AG09319 (cell line): ENCODE measurements at regions not wholly inside any gene's neighbourhood (a gene's known extent, or its start where the extent isn't known, plus 50 kb on each side); places are given as distances from the start of the nearest gene placed in this dataset.
A peak's percentile ranks its signal among the peaks of the same experiment; 100 is the strongest.

Experiments
- DNase-seq: peaks from one replicate; pipeline ENCODE4 v3.0.0-alpha.2; 2010; ENCODE audit warnings: low read depth; ENCODE audit errors: extremely low read depth
- TF ChIP-seq, protein P1 (sequence below): IDR thresholded peaks from 2 replicates; pipeline ENCODE4 v1.5.1; 2011; ENCODE audit warnings: low read depth, mild to moderate bottlenecking, inconsistent platforms, low read length, moderate library complexity

DNA sequence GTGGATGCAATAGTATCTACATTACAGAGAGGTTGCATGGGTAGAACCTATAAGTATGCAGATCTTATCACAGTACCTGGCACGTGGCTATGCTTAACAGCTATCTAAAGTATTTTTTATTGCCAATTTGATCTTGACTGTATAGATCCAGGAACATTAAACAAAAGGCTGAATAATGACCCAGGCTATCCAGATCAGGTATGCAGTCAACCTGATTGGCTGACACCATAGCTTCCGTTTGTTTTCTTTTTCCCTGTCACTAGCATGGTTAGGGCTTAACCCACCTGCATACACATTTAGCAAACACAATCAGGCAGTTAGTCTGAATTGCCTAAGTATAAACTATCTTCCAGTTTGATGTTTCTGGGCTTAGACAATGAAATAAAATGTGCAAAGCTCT lies 264.9 kb upstream of the PLXNA2 start:
- DNase-seq = no peak
- TF ChIP-seq, protein P1, sequence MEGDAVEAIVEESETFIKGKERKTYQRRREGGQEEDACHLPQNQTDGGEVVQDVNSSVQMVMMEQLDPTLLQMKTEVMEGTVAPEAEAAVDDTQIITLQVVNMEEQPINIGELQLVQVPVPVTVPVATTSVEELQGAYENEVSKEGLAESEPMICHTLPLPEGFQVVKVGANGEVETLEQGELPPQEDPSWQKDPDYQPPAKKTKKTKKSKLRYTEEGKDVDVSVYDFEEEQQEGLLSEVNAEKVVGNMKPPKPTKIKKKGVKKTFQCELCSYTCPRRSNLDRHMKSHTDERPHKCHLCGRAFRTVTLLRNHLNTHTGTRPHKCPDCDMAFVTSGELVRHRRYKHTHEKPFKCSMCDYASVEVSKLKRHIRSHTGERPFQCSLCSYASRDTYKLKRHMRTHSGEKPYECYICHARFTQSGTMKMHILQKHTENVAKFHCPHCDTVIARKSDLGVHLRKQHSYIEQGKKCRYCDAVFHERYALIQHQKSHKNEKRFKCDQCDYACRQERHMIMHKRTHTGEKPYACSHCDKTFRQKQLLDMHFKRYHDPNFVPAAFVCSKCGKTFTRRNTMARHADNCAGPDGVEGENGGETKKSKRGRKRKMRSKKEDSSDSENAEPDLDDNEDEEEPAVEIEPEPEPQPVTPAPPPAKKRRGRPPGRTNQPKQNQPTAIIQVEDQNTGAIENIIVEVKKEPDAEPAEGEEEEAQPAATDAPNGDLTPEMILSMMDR = no peak

DNA sequence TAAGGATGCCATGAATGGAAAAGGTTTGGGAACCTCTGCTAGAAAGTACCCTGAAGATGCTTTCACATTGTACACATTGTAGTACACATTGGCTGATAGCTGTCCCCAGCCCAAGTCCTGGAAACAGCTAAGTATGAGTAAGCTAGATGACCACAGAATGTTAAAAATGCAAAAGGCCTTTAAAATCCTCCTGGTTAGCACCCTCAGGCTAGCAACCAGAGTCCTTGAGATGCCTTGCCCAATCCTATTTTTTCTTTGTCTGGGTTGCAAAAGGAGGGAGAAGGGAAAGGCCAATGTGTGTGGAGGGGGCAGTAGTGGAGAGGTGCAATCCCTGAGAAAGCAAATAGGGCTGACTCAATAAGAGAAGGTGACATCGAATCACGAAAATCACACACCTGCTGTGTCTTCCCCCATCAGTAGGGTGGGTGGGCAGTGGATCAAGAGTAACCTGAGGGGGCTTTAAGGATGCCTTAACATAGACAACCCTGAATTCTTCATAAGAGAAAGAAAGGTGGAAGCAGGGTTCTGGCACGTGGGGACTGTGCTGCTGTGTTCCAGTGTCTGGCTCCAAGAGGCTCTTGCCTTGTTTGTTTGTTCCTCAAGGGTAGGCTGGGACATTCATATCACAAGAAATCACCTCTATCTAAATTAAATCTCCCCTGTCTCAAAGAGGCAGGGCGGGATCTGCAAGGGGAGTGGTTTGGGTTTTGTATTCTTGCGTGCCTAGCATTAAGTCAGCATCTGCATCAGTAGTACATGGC lies 266.2 kb upstream of the PLXNA2 start:
- peak; percentile 23 for DNase-seq

DNA sequence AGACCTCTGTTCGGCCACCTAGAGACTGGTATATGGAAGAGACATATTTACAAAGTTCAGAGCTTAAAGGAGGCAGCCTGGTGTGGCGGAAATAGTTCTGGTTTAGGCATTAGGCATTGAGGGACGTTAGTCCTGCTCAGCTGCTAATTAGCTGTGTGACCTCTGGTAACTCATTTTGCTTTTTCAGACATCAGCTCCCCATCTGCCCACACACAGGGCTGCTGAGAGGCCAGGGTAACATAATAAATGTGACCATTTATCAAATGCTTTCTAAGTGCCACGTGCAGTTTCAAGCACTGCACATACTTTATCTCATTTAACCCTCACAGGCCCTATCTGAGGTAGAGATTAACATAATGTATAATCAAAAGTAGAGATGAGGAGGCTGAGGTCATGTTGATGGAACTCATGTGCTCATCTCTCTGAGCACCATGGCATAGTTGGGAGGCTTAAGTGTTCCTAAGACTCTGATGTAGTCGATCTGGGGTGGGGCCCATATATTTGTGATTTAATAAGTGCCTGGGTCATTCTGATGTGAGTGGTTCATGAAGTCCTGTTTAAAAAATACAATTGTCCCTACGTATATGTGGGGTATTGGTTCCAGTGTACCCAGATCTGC lies 267.2 kb upstream of the PLXNA2 start:
- TF ChIP-seq, protein P1 = no peak
- no peak for DNase-seq

More for the DNA sequence above, 266.2 kb upstream of the PLXNA2 start:
- TF ChIP-seq, protein P1 = no peak

DNA sequence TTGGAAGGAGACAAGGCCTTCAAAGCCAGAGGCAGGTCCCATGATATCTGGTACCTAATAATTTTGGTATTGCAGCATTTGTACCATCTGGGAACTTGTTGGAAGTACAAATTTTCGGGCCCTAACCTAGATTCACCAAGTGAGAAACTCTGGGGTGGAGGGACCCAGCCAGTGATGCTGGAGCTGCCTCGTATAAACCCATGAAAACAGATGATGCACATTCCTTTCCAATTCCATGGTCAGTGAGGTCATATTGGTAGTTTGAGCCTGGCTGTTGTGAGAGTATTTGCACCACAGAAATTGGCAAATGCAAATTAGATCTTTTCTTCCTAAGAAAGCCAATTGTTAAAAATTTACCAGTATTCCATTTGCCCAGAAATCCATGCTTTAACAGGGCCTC lies 269.6 kb upstream of the PLXNA2 start:
- DNase-seq = no peak
- TF ChIP-seq, protein P1 = no peak

DNA sequence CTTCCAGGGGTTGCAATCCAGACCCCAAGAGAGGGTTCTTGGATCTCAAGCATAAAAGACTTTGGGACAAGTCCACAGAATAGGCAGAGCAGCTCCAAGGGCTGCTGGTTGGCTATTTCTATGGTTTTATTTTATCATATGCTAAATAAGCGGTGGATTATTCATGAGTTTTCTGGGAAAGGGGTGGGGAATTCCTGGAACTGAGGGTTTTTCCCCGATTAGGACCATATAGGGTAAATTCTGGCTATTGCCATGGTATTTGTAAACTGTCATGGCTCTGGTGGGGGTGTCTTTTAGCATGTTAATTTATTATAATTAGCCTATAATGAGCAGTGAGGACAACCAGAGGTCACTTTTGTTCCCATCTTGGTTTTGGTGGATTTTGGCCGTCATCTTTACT lies 270.9 kb upstream of the PLXNA2 start:
- no peak for DNase-seq
- TF ChIP-seq, protein P1 = no peak

DNA sequence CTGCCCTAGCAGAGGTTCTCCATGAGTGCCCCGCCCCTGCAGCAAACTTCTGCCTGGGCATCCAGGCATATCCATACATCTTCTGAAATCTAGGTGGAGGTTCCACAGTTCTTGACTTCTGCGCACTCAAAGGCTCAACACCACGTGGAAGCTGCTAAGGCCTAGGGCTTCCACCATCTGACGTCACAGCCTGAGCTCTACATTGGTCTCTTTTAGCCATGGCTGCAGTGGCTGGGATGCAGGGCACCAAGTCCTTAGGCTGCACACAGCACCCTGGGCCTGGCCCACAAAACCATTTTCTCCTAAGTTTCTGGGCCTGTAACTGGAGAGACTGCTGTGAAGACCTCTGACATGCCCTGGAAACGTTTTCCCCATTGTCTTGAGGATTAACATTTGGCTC lies 272.6 kb upstream of the PLXNA2 start:
- TF ChIP-seq, protein P1 = no peak
- no peak for DNase-seq

DNA sequence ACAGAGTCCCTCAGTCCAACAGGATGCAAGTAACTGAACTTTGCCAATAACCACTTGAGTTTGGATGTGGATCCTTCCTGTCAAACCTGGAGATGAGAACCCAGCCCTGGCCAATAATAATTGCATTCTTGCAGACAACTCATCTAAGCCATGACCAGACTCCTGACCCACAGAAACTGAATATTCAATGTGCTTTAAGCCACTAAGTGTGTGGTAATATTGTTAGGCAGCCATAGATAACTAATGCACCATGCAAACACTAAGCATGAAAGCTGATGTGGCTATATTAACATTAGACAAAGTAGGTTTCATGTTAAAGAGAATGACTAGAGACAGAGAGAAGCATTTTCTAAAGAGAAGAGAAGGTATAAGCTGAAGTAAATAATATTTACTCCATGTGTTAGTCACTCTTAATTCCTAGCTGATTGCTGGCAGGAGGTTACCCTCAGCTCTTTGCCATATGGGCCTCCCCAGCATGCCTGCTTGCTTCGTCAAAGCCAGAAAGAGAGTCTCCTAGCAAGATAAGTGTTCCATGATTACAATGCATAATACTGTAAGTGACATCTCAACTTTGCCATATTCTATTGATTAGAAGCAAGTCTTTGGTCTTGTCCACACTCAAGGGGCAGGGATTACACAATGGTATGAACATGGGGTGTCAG lies 276.4 kb upstream of the PLXNA2 start:
- DNase-seq = no peak
- TF ChIP-seq, protein P1 = no peak
